NCI-H524 (cell line): ENCODE measurements at regions not wholly inside any gene's neighbourhood (a gene's known extent, or its start where the extent isn't known, plus 50 kb on each side); places are given as distances from the start of the nearest gene placed in this dataset.

Source experiments
- DNase-seq, 2 experiments: peaks; one replicate each; lab custom pipeline; 2025; lab: John Stamatoyannopoulos, UW

GRCh38 chr7:25279705-25280104 is 51.4 kb upstream of the NPVF start:
- DNase-seq = no peak

GRCh38 chr7:25280181-25280580 is 51.9 kb upstream of the NPVF start:
- DNase-seq = no peak

GRCh38 chr7:25282194-25282593 is 53.9 kb upstream of the NPVF start:
- DNase-seq = no peak

GRCh38 chr7:25286756-25287155 is 58.5 kb upstream of the NPVF start:
- no peak for DNase-seq

GRCh38 chr7:25287291-25287690 is 59.0 kb upstream of the NPVF start:
- DNase-seq = no peak

GRCh38 chr7:25288556-25289307 is 60.4 kb upstream of the NPVF start:
- no peak for DNase-seq

GRCh38 chr7:25289518-25289917 is 61.2 kb upstream of the NPVF start:
- no peak for DNase-seq

- no peak for DNase-seq
Observed at GRCh38 chr7:25294624-25295023, 66.3 kb upstream of the NPVF start.

- DNase-seq = no peak
Observed at GRCh38 chr7:25295387-25295786, 67.1 kb upstream of the NPVF start.

GRCh38 chr7:25296086-25296485 is 67.8 kb upstream of the NPVF start:
- DNase-seq = no peak

- DNase-seq = no peak
Observed at GRCh38 chr7:25297278-25297677, 69.0 kb upstream of the NPVF start.

- no peak for DNase-seq
Observed at GRCh38 chr7:25303281-25304181, 75.2 kb upstream of the NPVF start.

- no peak for DNase-seq
Observed at GRCh38 chr7:25304691-25305090, 76.4 kb upstream of the NPVF start.

GRCh38 chr7:25305831-25306230 is 77.5 kb upstream of the NPVF start:
- no peak for DNase-seq

GRCh38 chr7:25307624-25308023 is 79.3 kb upstream of the NPVF start:
- DNase-seq = no peak

- DNase-seq = no peak
Observed at GRCh38 chr7:25308246-25308645, 80.0 kb upstream of the NPVF start.

GRCh38 chr7:25308906-25309705 is 80.8 kb upstream of the NPVF start:
- no peak for DNase-seq

- DNase-seq = peak in 1 of 2 experiments; percentile 37
Observed at GRCh38 chr7:25310896-25311295, 82.6 kb upstream of the NPVF start.

- no peak for DNase-seq
Observed at GRCh38 chr7:25311346-25311745, 83.1 kb upstream of the NPVF start.

GRCh38 chr7:25312968-25313367 is 84.7 kb upstream of the NPVF start:
- no peak for DNase-seq

- DNase-seq = no peak
Observed at GRCh38 chr7:25313526-25313925, 85.2 kb upstream of the NPVF start.

GRCh38 chr7:25314094-25314730 is 85.9 kb upstream of the NPVF start:
- DNase-seq = no peak
